Anterior cingulate cortex (tissue), 58 donors: ENCODE measurements at regions not wholly inside any gene's neighbourhood (a gene's known extent, or its start where the extent isn't known, plus 50 kb on each side); places are given as distances from the start of the nearest gene placed in this dataset.
"Not testable (repeated sequence)": the region's sequence is repeated elsewhere in the genome, so short reads cannot be mapped to it uniquely, and the experiment has no call there.

Experiments used
- DNase-seq, 58 donors: peaks; one replicate each; lab custom pipeline; 2025; lab: John Stamatoyannopoulos, UW

DNA sequence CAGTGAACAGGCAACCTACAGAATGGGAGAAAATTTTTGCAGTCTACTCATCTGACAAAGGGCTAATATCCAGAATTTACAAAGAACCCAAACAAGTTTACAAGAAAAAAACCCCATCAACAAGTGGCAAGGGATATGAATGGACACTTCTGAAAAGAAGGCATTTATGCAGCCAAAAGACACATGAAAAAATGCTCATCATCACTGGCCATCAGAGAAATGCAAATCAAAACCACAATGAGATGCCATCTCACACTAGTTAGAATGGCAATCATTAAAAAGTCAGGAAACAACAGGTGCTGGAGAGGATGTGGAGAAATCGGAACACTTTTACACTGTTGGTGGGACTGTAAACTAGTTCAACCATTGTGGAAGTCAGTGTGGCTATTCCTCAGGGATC, 80.3 kb downstream of the ZNF474 start:
- DNase-seq = not testable (repeated sequence)

DNA sequence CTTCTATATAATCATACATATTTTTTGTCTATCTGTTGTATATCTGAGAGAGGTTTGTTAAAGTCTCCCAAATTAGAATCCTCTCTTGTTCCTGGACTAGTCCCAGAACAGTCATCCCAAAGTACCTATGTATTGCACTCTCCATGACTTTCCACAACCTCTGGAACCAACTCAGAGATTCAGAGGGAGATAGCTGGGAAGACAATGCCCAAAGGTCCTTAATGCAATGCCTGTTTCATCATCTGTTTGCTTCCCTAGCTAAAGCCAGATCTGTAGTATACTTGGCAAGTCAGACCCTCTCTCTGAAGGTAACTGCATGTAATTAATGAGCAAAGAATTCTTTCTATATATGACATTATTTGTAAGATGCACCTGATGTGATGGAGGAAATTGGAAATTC, 89.4 kb downstream of the ZNF474 start:
- DNase-seq = no peak

DNA sequence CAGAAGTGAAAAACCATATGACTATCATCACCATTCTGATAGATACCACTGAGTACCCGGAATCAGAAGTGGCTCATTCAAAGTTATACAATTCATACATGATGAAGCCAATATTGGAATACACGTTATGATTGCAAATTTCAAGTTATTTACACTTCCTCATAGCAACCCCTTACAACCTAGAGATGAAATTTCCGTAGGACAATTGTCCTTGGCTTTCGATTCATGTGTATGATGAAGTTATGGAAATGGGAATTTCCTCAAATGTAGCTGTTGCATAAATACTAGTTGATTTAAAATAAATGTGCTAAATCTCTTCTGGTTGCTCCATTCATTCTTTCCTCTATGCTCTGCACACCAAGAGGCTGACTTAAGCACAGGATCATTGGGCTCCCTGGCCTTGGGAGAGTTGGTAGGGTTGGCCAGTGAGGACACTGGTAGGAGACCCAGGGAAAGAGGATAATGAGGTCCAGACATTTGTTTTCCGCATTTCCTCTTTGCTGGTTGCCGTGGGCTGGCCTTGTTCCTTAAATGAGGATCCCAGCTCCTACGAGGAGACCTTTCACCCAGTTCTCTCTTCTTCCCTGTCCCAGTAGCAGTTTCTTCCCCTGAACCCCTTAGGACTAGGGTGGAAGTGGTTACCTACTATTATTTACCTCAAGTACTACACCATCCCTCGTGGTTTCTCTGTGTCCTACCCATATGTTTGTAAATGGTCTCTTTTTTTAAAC, 90.3 kb downstream of the ZNF474 start:
- peak in 2 of 58 donors; percentile 0 to 11 for DNase-seq

DNA sequence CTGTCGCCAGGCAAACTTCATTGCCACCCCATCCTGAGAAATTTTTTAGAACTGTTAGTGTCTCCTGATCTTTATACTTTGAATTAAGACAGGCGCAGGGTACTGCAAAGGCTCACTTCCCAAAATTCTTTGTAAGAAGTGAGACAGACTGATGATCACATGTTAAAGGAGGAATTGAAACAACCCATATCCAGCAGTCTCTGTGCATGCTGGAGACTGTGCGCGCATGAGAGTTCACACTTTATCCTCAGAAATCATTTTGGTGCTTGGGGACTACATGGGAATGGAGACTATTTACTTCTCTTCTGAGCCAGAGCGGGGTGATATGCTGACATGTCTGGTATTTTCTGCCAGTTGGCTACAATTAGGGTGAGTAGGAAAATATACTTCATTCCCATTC, 91.2 kb downstream of the ZNF474 start:
- DNase-seq = peak in 3 of 58 donors; percentile 3 to 18 (median 12)

DNA sequence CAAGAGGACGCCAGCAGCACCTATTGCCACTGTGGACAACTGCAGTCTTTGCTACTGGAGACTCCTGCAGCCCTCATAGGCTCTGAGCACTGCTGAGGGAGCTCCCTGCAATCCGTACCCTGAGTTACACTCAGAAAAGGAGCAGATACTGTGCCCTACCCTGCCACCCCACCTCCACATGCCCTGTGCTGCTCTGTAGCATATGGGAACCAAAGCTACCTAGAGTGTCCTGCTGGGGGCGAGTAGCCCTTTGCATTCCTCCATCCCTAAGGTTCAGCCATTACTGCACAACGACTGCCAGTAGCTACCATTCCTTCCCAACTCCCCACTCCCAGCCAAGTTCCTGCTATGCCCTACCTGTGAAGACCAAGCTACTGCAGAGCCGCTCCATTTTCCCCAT, 90.2 kb upstream of the SNCAIP start:
- no peak for DNase-seq

DNA sequence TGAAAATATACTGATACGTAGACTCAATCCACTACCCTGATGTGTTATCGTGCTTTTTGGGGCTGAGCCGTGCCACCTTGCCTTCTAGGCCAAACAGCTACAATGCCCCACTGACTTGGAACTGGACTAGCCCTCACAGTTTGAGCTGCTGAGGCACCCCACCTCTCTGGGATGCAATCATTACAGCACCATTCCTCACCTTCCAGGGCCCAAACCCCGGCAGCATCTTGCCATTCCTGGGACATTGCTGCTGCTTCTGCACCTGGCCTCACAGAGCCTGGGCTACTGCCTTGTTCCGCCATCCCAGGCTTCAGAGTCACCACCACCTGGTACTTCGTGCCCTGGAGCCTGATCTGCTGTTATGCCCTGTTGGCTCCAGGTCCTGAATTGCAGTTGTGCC, 89.5 kb upstream of the SNCAIP start:
- no peak for DNase-seq

DNA sequence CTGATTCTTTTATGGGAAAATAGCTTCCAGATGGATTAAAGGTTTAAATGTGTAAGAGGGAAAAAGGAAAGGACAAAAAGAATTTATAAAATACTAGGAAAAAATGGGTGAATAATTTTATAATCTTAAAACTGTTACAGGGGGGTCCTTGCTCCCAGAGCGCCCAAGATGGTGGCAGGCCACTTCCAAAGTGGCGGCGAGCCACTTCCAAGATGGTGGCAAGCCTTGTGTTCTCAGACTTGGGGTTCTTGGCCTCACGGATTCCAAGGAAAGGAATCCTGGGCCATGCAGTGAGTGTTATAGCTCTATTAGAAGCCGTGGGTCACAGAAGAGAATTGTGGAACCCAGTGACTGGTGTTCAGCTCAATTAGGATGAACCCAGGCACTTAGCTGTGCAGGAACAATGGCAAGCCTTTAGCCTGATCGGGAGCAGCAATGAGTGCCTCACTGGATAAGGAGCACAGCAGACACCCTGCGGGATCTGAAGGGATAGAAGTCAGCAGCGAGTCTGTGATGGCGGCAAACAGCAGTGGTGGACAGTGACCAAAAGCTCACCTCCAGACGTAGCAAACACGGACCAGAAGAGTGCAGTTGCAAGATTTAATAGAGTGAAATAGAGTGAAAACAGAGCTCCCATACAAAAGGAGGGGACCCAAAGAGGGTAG, 83.2 kb upstream of the SNCAIP start:
- DNase-seq = no peak

DNA sequence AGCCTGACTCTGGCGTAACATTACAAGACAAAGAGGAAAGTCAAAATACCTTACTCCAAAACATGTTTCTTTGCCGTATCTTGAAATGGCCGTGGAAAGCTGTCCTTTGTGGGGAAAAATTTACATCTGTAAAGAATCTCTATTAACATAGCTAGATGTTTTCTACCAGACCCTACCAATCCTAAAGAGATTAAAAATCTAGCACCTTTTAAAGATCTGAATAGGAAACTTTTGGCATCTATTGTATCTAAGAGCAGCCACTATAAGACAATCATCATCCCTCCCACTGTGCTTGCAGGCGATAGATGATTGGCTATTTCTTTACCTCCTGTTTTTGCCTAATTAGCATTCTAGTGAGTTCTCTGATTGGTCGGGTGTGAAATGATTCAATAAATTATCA, 82.5 kb upstream of the SNCAIP start:
- no peak for DNase-seq

DNA sequence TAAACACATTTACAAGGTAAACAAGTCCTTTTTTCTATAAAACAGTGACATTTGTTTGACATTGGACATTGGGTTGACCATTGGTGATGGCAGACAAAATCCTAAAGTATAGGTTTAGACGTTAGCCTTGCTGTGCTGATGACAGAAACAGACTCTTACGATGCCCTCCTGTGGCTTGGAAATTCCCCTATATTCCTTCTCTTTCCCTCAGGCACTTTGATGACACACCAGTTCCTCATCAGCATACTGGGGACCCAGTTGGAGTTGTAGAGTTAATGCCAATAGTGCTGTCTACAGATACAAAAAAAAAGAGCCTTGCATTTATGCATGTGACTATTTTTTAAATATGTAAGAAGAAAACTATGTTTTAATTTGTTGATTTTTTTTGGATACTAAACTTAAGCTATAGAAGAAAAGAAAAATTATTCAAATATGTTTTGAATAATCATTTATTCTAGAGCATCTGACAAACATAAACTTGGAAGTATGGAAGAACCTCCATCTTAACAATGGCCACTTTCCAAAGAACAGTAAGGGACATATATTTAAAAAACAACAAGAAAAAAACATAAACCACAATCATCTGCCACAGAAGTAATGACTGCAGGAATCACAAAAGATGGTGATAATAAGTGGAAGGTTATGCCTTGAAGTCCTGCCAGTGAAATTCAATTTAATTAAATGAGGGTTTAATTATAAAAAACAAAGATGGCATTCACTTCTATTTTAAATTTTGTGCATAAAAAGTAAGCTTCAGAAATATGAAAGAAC, 75.6 kb upstream of the SNCAIP start:
- DNase-seq = no peak

DNA sequence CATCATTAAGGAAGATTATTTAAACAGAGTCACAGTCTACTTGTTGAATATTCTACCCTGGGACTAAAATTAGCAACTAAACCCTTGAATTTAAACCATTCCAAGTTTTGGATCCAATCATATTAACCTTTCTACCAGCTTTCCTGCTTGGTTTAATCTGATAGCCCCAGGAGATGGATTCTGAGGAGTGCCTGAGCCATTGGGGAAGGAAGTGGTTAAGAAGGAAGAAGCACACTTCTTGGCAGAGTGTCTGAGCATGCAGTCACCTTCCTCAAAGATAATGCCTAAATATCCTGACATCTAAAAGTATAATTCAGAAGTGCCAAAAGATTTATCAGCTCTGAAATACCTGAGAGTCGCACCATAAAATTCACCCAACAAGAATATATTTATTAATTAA, 74.1 kb upstream of the SNCAIP start:
- no peak for DNase-seq

DNA sequence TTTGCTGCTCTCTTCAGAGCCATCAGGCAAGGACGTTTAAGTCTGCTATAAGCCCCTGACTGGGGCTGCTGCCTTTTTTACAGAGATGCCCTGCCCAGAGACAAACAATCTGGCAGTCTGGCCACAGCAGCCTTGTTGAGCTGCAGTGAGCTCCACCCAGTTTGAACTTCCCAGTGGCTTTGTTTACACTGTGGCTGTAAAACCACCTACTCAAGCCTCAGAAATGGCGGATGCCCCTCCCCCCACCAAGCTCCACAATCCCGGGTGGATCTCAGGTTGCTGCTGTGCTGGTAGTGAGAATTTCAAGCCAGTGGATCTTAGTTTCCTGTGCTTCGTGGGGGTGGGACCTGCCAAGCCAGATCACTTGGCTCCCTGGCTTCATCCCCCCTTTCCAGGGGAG, 59.7 kb upstream of the SNCAIP start:
- no peak for DNase-seq

DNA sequence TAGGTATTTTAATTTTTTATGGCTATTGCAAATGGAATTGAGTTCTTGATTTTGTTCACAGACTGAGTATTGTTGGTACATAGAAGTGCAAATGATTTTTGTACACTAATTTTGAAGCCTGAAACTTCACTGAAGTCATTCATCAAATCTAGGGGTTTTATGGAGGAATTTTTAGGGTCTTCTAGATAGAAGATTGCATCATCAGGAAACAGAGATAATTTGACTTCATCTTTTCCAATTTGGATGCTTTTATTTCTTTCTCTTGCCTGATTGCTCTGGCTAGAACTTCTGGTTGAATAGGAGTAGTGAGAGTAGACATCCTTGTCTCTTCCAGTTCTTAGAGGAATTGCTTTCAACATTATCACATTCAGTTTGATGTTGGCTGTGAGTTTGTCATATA, 58.2 kb upstream of the SNCAIP start:
- no peak for DNase-seq

DNA sequence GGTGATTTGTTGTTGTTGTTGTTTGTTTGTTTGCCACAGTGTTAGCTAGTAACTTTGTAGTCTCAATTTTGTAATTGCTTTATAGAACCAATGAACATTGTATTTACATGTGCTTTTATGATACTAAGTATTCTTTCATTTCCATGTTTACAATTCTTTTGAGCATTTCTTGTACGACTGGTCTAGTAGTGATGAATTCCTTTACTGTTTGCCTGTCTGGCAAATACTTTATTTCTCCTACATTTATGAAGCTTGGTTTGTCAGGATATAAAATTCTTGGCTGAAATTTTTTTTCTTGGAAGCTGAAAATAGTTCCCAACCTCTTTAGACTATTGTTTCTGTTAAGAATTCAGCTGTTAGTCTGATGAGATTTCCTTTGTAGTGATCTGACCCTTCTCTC, 55.6 kb upstream of the SNCAIP start:
- DNase-seq = no peak

DNA sequence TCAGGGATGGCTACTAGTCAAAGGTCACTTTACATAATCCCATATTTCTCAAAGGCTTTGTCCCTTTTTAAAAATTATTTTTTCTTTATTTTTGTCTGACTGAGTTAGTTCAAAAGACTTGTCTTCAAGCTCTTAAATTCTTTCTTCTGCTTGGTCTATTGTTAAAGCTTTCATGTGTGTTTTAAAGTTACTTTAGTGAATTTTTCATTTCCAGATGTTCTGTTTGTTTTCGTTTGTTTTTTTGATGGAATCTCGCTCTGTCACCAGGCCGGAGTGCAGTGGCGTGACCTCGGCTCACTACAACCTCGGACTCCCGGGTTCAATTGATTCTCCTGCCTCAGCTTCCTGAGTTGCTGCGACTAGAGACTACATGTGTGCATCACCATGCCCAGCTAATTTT, 55.0 kb upstream of the SNCAIP start:
- DNase-seq = no peak

DNA sequence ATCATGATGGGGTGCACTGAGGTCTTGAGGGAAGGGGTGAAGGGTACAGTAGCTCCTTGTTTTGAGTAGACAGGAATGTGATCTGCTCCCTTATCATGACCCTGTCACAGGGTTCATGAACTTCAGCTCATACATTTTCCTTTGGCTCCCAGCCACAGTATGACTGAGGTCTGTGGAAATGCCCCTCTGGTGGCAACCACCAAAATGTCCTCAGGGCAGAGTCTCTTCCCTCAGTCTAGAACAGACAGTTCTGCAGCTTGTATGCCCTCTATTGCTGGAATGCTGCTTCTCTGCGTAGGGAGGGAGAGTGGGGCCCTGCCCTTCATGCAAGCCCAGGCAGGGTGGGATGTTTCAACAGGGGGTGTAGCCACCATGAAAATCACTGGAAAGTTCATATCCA, 53.8 kb upstream of the SNCAIP start:
- DNase-seq = no peak

DNA sequence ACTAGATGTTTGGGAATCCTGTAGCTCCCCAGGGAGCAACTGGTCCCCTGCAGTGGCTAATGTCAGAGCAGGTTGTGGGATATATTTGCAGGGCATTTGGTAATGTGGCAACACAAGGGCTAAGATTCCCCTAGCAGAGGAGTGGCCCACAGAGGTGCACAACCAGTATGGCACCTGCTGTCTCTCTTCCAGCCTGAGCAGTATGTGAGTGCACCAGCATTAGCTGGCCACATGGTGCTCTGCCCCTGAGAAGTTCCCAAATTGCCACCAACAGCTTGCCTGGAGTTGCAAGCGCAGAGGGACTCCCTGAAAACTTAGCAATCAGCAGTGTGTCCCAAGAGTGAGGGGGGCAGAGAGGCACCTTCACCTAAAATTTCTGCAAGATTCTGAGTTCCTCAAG, 53.2 kb upstream of the SNCAIP start:
- DNase-seq = no peak

DNA sequence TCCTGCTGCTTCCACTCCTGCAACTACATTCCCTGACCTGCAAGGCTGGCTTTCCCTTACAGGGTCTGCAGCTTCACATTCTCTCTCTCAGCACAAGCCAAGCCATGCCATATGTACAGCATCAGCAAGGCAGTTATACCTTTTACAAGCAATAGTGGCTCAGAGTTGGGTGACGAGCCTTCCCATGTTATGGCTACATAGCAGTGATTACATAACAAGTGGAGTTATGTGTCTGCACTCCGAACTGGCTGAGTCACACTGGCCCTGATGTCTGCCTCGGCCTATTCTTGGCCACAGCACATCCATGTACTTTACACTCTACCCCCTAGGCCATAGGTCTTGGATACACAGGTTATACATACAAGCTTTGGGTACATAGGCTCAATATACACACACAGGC, 52.0 kb upstream of the SNCAIP start:
- no peak for DNase-seq

DNA sequence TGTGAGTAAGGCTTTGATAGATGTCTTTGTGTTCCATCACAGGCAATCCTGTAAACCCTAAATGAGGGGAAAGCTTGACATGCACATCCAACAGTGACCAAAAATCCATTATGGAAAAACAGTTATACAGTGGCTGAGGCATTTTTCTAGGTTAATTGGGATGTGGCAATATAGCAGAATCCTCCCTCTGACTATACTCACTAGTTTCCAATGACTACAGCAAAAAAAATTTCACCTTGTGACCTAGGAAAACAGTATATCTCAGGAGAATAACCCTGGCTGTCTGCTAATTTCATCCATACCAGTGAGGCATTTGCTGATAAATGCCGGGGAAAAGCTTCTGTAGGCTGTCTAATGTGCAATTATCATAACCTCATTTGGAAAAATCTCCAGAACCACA, 49.9 kb upstream of the SNCAIP start:
- no peak for DNase-seq
